CD14-positive monocyte (primary cell): ENCODE measurements at regions not wholly inside any gene's neighbourhood (a gene's known extent, or its start where the extent isn't known, plus 50 kb on each side); places are given as distances from the start of the nearest gene placed in this dataset.

Experiments used
- DNase-seq, 3 donors: peaks; one replicate each; pipeline ENCODE4 v3.0.0-alpha.2; 2011 to 2022
- H2AFZ ChIP-seq: 2 replicates; pipeline ENCODE4 v1.6.0; 2012; ENCODE audit warnings: mild to moderate bottlenecking, low read depth, low read length, inconsistent platforms; ENCODE audit not compliant: insufficient read depth, poor library complexity, severe bottlenecking
- H3K27ac ChIP-seq, 2 donors: 1 replicate in 1 of 2; 2 replicates in 1 of 2; pipeline ENCODE4 v1.5.1; 2012 to 2013; ENCODE audit warnings: low read length in 2 of 2, control low read depth in 1 of 2, inconsistent platforms in 1 of 2, low read depth in 1 of 2, mild to moderate bottlenecking in 1 of 2
- H3K27me3 ChIP-seq, 2 donors: one replicate each; pipeline versions ENCODE4 v1.6.0 to v1.6.1; 2011 to 2013; ENCODE audit warnings: low read length in 2 of 2; ENCODE audit not compliant: control insufficient read depth in 2 of 2, insufficient read depth in 2 of 2
- H3K36me3 ChIP-seq, 2 donors: replicated peaks in 1 of 2; 1 replicate in 1 of 2; 2 replicates in 1 of 2; pipeline versions ENCODE4 v1.5.1 to v1.6.1; 2012 to 2013; ENCODE audit warnings: low read length in 2 of 2, control low read depth in 1 of 2, inconsistent platforms in 1 of 2, mild to moderate bottlenecking in 1 of 2; ENCODE audit not compliant: insufficient read depth in 2 of 2, control insufficient read depth in 1 of 2
- H3K4me1 ChIP-seq, 2 donors: 1 replicate in 1 of 2; 2 replicates in 1 of 2; pipeline versions ENCODE4 v1.5.1 to v1.6.1; 2012 to 2013; ENCODE audit warnings: low read length in 2 of 2, control low read depth in 1 of 2, inconsistent platforms in 1 of 2, mild to moderate bottlenecking in 1 of 2, moderate library complexity in 1 of 2; ENCODE audit not compliant: insufficient read depth in 2 of 2, control insufficient read depth in 1 of 2
- H3K4me2 ChIP-seq: replicated peaks from 2 replicates; pipeline ENCODE3; 2012; ENCODE audit warnings: low read length, moderate library complexity, mild to moderate bottlenecking; ENCODE audit not compliant: poor library complexity, severe bottlenecking; ENCODE audit errors: extremely low read depth
- H3K4me3 ChIP-seq, 3 experiments: fragments of 200-600 bp in 1 of 3; sonication (generic) in 1 of 3; replicated peaks in 1 of 3; 1 replicate in 2 of 3; 2 replicates in 1 of 3; pipeline ENCODE4 v1.5.1; 2011 to 2013; ENCODE audit warnings: low read length in 3 of 3, mild to moderate bottlenecking in 3 of 3, control low read depth in 2 of 3, low read depth in 2 of 3, inconsistent platforms in 1 of 3, moderate library complexity in 1 of 3
- H3K79me2 ChIP-seq: 2 replicates; pipeline ENCODE4 v1.6.0; 2012; ENCODE audit warnings: mild to moderate bottlenecking, control low read depth, inconsistent platforms, low read length, moderate library complexity; ENCODE audit not compliant: insufficient read depth
- H3K9ac ChIP-seq: 2 replicates; pipeline ENCODE4 v1.6.0; 2017; ENCODE audit warnings: low read length, mild to moderate bottlenecking; ENCODE audit not compliant: insufficient read depth, poor library complexity, severe bottlenecking
- H3K9me3 ChIP-seq, 2 donors: replicated peaks in 1 of 2; 1 replicate in 1 of 2; 2 replicates in 1 of 2; pipeline versions ENCODE4 v1.5.1 to v1.6.1; 2012 to 2013; ENCODE audit warnings: low read length in 2 of 2, control low read depth in 1 of 2; ENCODE audit not compliant: control insufficient read depth in 1 of 2, insufficient read depth in 1 of 2
- H4K20me1 ChIP-seq: 2 replicates; pipeline ENCODE4 v1.6.0; 2012; ENCODE audit warnings: mild to moderate bottlenecking, low read length, control low read depth, moderate library complexity; ENCODE audit not compliant: insufficient read depth
- H3K27ac Mint-ChIP-seq, 7 donors: one replicate each; pipeline ENCODE4 v1.8.0; 2020; ENCODE audit warnings: mild to moderate bottlenecking in 7 of 7, mixed read lengths in 7 of 7, moderate library complexity in 6 of 7, inconsistent platforms in 2 of 7
- H3K27me3 Mint-ChIP-seq, 3 donors: one replicate each; pipeline ENCODE4 v1.8.0; 2021 to 2022; ENCODE audit warnings: low read depth in 3 of 3, mild to moderate bottlenecking in 3 of 3, mixed read lengths in 3 of 3, moderate library complexity in 3 of 3, inconsistent platforms in 1 of 3
- H3K36me3 Mint-ChIP-seq, 2 donors: one replicate each; pipeline ENCODE4 v1.8.0; 2020; ENCODE audit warnings: mixed read lengths in 2 of 2, inconsistent platforms in 1 of 2, mild to moderate bottlenecking in 1 of 2
- H3K4me1 Mint-ChIP-seq: one replicate; pipeline ENCODE4 v1.8.0; 2020; ENCODE audit warnings: mild to moderate bottlenecking, mixed read lengths
- H3K4me3 Mint-ChIP-seq, 2 donors: one replicate each; pipeline ENCODE4 v1.8.0; 2020; ENCODE audit warnings: mild to moderate bottlenecking in 2 of 2, mixed read lengths in 2 of 2, moderate library complexity in 1 of 2
- H3K9me3 Mint-ChIP-seq, 7 donors: one replicate each; pipeline ENCODE4 v1.8.0; 2020 to 2022; ENCODE audit warnings: mixed read lengths in 7 of 7, mild to moderate bottlenecking in 6 of 7, moderate library complexity in 6 of 7, inconsistent platforms in 2 of 7
- WGBS: methylation state at CpG from one replicate; pipeline ENCODE4 v1.1.5; 2013; ENCODE audit warnings: missing lambda C conversion rate; ENCODE audit not compliant: insufficient coverage; 5-methylcytosine and 5-hydroxymethylcytosine counted together
- intact Hi-C, 2 donors: fragments of 100-400 bp; cut with micrococcal nuclease; formaldehyde crosslinking; loops; one replicate each; pipeline versions ENCODE4 v1.15.0 to v1.15.1; 2023
- TF ChIP-seq, protein P1 (sequence below): fragments of 200-600 bp; IDR thresholded peaks from one replicate; pipeline ENCODE4 v1.8.0; 2022; ENCODE audit warnings: antibody characterized with exemption, mild to moderate bottlenecking

DNA sequence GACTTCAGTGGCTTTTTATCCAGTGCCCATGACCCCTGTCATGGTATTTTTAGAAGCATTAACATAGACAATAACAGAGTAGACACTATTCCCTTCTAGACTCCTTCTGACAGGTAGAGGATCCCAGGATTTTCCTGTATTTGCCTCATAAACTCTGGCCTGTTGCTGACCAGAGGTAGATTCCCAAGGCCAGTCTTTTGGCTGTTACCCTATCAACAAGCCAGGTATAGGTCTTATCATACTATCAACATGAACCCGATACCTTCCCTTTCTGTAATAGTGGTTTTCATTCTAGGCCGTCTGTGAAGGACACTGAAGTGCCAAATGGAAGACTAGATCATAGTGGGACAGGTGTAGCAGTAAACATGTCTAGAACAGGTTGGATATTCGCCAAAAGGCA, 76.2 kb upstream of the CHRDL1 start:
- Mint-ChIP-seq H3K4me3 (no peak overlapping the region), H3K27me3 (no peaks in the 10 kb centered on the region), H3K27ac (no peak overlapping the region), H3K9me3 (no peaks in the 10 kb centered on the region), H3K36me3 (no peaks in the 10 kb centered on the region), H3K4me1 (no peaks in the 10 kb centered on the region)
- no peak for DNase-seq
- no peak overlapping the region for H3K4me2 ChIP-seq
- H3K9ac ChIP-seq, result no peak overlapping the region
- H3K79me2 ChIP-seq, result no peaks in the 10 kb centered on the region
- TF ChIP-seq, protein P1, sequence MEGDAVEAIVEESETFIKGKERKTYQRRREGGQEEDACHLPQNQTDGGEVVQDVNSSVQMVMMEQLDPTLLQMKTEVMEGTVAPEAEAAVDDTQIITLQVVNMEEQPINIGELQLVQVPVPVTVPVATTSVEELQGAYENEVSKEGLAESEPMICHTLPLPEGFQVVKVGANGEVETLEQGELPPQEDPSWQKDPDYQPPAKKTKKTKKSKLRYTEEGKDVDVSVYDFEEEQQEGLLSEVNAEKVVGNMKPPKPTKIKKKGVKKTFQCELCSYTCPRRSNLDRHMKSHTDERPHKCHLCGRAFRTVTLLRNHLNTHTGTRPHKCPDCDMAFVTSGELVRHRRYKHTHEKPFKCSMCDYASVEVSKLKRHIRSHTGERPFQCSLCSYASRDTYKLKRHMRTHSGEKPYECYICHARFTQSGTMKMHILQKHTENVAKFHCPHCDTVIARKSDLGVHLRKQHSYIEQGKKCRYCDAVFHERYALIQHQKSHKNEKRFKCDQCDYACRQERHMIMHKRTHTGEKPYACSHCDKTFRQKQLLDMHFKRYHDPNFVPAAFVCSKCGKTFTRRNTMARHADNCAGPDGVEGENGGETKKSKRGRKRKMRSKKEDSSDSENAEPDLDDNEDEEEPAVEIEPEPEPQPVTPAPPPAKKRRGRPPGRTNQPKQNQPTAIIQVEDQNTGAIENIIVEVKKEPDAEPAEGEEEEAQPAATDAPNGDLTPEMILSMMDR, result no peak
- no peaks in the 10 kb centered on the region for H3K27me3 ChIP-seq
- H3K9me3 ChIP-seq, result no peaks in the 10 kb centered on the region
- no peak overlapping the region for H2AFZ ChIP-seq
- no peaks in the 10 kb centered on the region for H3K36me3 ChIP-seq
- H3K4me3 ChIP-seq, result no peak overlapping the region
- H3K4me1 ChIP-seq, result no peaks in the 10 kb centered on the region
- intact Hi-C loops, result no loop called here
- no peak overlapping the region for H3K27ac ChIP-seq
- H4K20me1 ChIP-seq, result no peaks in the 10 kb centered on the region
- WGBS, result 80% methylated on average over 1 of the region's 3 CpGs

DNA sequence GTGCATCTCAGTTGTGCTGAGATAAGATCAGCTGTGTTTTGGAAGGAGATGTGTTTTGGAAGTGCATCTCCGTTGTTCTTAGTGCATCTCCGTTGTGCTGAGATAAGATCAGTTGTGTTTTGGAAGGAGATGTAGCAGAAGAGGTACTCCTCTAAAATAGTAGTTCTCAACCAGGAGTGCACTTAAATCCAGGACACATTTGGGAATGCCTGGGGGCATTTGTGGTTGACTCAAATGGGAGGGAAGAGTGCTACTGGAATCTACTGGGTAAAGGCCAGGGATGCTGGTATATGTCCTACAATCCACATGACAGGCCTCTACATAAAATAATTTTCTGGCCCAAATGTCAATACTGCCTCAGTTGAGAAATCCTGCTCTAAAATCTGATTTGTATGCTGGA, 70.8 kb upstream of the CHRDL1 start:
- H3K27ac ChIP-seq, result no peak overlapping the region
- no peak overlapping the region for H3K4me3 ChIP-seq
- H3K27me3 ChIP-seq, result no peaks in the 10 kb centered on the region
- no peak overlapping the region for H2AFZ ChIP-seq
- H3K9me3 Mint-ChIP-seq, result no peaks in the 10 kb centered on the region
- H3K27ac Mint-ChIP-seq, result no peak overlapping the region
- DNase-seq, result no peak
- H3K36me3 Mint-ChIP-seq, result no peaks in the 10 kb centered on the region
- H3K9ac ChIP-seq, result no peak overlapping the region
- no peaks in the 10 kb centered on the region for H3K79me2 ChIP-seq
- TF ChIP-seq, protein P1, result no peak
- intact Hi-C loops, result no loop called here
- peaks cover 0 to 4% (median 1%) of the 10 kb centered on the region in 3 donors for H3K27me3 Mint-ChIP-seq
- no peak overlapping the region for H3K4me3 Mint-ChIP-seq
- no peaks in the 10 kb centered on the region for H3K4me1 Mint-ChIP-seq
- no peaks in the 10 kb centered on the region for H3K4me1 ChIP-seq
- no peaks in the 10 kb centered on the region for H4K20me1 ChIP-seq
- H3K9me3 ChIP-seq, result no peaks in the 10 kb centered on the region
- H3K4me2 ChIP-seq, result no peak overlapping the region
- WGBS, result no CpG with 5 or more reads among the region's 2 CpGs
- no peaks in the 10 kb centered on the region for H3K36me3 ChIP-seq
